ENCODE measurements at regions not wholly inside any gene's neighbourhood (a gene's known extent, or its start where the extent isn't known, plus 50 kb on each side); places are given as distances from the start of the nearest gene placed in this dataset.
"Not testable (repeated sequence)": the region's sequence is repeated elsewhere in the genome, so short reads cannot be mapped to it uniquely, and the experiment has no call there.

GRCh38 chr22:21282646-21283045 is 100.9 kb upstream of the RIMBP3B start:
- ATAC-seq; H3K4me1 ChIP-seq (ENCODE audit: control insufficient read depth in 2 of 2, insufficient read depth in 2 of 2, low read length in 2 of 2); CTCF ChIA-PET; H3K4me3 ChIP-seq (ENCODE audit: low read length); H3K27ac ChIP-seq (ENCODE audit: low read depth, low read length); H3K9me3 ChIP-seq (ENCODE audit: control insufficient read depth in 2 of 3, low read length in 3 of 3); H3K9me3 Mint-ChIP-seq; H3K36me3 Mint-ChIP-seq; H3K27me3 Mint-ChIP-seq; H3K27me3 ChIP-seq (ENCODE audit: control insufficient read depth in 2 of 2, insufficient read depth in 2 of 2, low read length in 2 of 2); H3K4me3 Mint-ChIP-seq; intact Hi-C loops (cut with micrococcal nuclease); H3K36me3 ChIP-seq (ENCODE audit: control insufficient read depth in 2 of 3, insufficient read depth in 3 of 3, low read length in 3 of 3); DNase-seq; H3K27ac Mint-ChIP-seq; H3K4me1 Mint-ChIP-seq; POLR2A ChIA-PET: not testable (repeated sequence)

GRCh38 chr22:21293702-21294101 is 89.8 kb upstream of the RIMBP3B start:
- H3K27ac ChIP-seq (ENCODE audit: low read depth, low read length); H3K36me3 Mint-ChIP-seq; DNase-seq; intact Hi-C loops (cut with micrococcal nuclease); H3K4me1 Mint-ChIP-seq; ATAC-seq; H3K36me3 ChIP-seq (ENCODE audit: control insufficient read depth in 2 of 3, insufficient read depth in 3 of 3, low read length in 3 of 3); H3K4me1 ChIP-seq (ENCODE audit: control insufficient read depth in 2 of 2, insufficient read depth in 2 of 2, low read length in 2 of 2); CTCF ChIA-PET; H3K27me3 Mint-ChIP-seq; H3K27ac Mint-ChIP-seq; H3K9me3 Mint-ChIP-seq; H3K27me3 ChIP-seq (ENCODE audit: control insufficient read depth in 2 of 2, insufficient read depth in 2 of 2, low read length in 2 of 2); H3K9me3 ChIP-seq (ENCODE audit: control insufficient read depth in 2 of 3, low read length in 3 of 3); H3K4me3 ChIP-seq (ENCODE audit: low read length); H3K4me3 Mint-ChIP-seq; POLR2A ChIA-PET: not testable (repeated sequence)

- H3K9me3 Mint-ChIP-seq; H3K4me3 Mint-ChIP-seq; H3K36me3 ChIP-seq (ENCODE audit: control insufficient read depth in 2 of 3, insufficient read depth in 3 of 3, low read length in 3 of 3); CTCF ChIA-PET; H3K9me3 ChIP-seq (ENCODE audit: control insufficient read depth in 2 of 3, low read length in 3 of 3); H3K4me3 ChIP-seq (ENCODE audit: low read length); H3K27ac Mint-ChIP-seq; DNase-seq; H3K4me1 Mint-ChIP-seq; POLR2A ChIA-PET; H3K27me3 Mint-ChIP-seq; H3K27ac ChIP-seq (ENCODE audit: low read depth, low read length); intact Hi-C loops (cut with micrococcal nuclease); H3K36me3 Mint-ChIP-seq; H3K4me1 ChIP-seq (ENCODE audit: control insufficient read depth in 2 of 2, insufficient read depth in 2 of 2, low read length in 2 of 2); ATAC-seq; H3K27me3 ChIP-seq (ENCODE audit: control insufficient read depth in 2 of 2, insufficient read depth in 2 of 2, low read length in 2 of 2): not testable (repeated sequence)
Measured at GRCh38 chr22:21327629-21328028, 55.9 kb upstream of the RIMBP3B start.

Data from naive thymus-derived CD4-positive, alpha-beta T cell (primary cell).